ENCODE measurements at regions not wholly inside any gene's neighbourhood (a gene's known extent, or its start where the extent isn't known, plus 50 kb on each side); places are given as distances from the start of the nearest gene placed in this dataset.

- DNase-seq (ENCODE audit: low spot score): no peak
Measured at GRCh38 chr3:171956181-171956683, 83.1 kb upstream of the FNDC3B start.

- DNase-seq (ENCODE audit: low spot score): no peak
Measured at GRCh38 chr3:171956705-171957104, 82.7 kb upstream of the FNDC3B start.

- no peak for DNase-seq (ENCODE audit: low spot score)
Measured at GRCh38 chr3:171959532-171960089, 79.8 kb upstream of the FNDC3B start.

- DNase-seq (ENCODE audit: low spot score): no peak
Measured at GRCh38 chr3:171960159-171960558, 79.2 kb upstream of the FNDC3B start.

- DNase-seq (ENCODE audit: low spot score): no peak
Measured at GRCh38 chr3:171962137-171962720, 77.1 kb upstream of the FNDC3B start.

GRCh38 chr3:171963546-171963945 lies 75.8 kb upstream of the FNDC3B start:
- DNase-seq (ENCODE audit: low spot score): no peak

- DNase-seq (ENCODE audit: low spot score): no peak
Measured at GRCh38 chr3:171965067-171965712, 74.2 kb upstream of the FNDC3B start.

GRCh38 chr3:171966533-171967136 lies 72.7 kb upstream of the FNDC3B start:
- DNase-seq (ENCODE audit: low spot score): no peak

GRCh38 chr3:171967137-171967783 lies 72.1 kb upstream of the FNDC3B start:
- peak; percentile 85 for DNase-seq (ENCODE audit: low spot score)

- DNase-seq (ENCODE audit: low spot score): no peak
Measured at GRCh38 chr3:171967932-171968678, 71.3 kb upstream of the FNDC3B start.

GRCh38 chr3:171970301-171970788 lies 69.0 kb upstream of the FNDC3B start:
- DNase-seq (ENCODE audit: low spot score): no peak

GRCh38 chr3:171971919-171972514 lies 67.4 kb upstream of the FNDC3B start:
- DNase-seq (ENCODE audit: low spot score): no peak

- DNase-seq (ENCODE audit: low spot score): no peak
Measured at GRCh38 chr3:171972871-171973348, 66.5 kb upstream of the FNDC3B start.

- no peak for DNase-seq (ENCODE audit: low spot score)
Measured at GRCh38 chr3:171974986-171975837, 64.2 kb upstream of the FNDC3B start.

- DNase-seq (ENCODE audit: low spot score): peak; percentile 60
Measured at GRCh38 chr3:171976526-171976925, 62.9 kb upstream of the FNDC3B start.

- no peak for DNase-seq (ENCODE audit: low spot score)
Measured at GRCh38 chr3:171977441-171977840, 61.9 kb upstream of the FNDC3B start.

- no peak for DNase-seq (ENCODE audit: low spot score)
Measured at GRCh38 chr3:171977860-171978259, 61.5 kb upstream of the FNDC3B start.

- no peak for DNase-seq (ENCODE audit: low spot score)
Measured at GRCh38 chr3:171978390-171978789, 61.0 kb upstream of the FNDC3B start.

GRCh38 chr3:171979081-171979480 lies 60.3 kb upstream of the FNDC3B start:
- DNase-seq (ENCODE audit: low spot score): no peak
